Osteoblast (primary cell): ENCODE measurements at regions not wholly inside any gene's neighbourhood (a gene's known extent, or its start where the extent isn't known, plus 50 kb on each side); places are given as distances from the start of the nearest gene placed in this dataset.

ENCODE experiments used
- DNase-seq: peaks from one replicate; pipeline ENCODE4 v3.0.0; 2011; ENCODE audit warnings: low spot score, mixed read lengths; ENCODE audit not compliant: insufficient read length; ENCODE audit errors: missing footprints
- H2AFZ ChIP-seq: 2 replicates; pipeline ENCODE4 v1.6.0; 2011; ENCODE audit warnings: mild to moderate bottlenecking, low read length
- H3K27ac ChIP-seq: 2 replicates; pipeline ENCODE4 v1.5.1; 2011; ENCODE audit warnings: mild to moderate bottlenecking, low read depth, low read length, moderate library complexity
- H3K27me3 ChIP-seq: 2 replicates; pipeline ENCODE4 v1.6.0; 2012; ENCODE audit warnings: mild to moderate bottlenecking, control low read depth, inconsistent platforms, low read length, moderate library complexity; ENCODE audit not compliant: insufficient read depth
- H3K36me3 ChIP-seq: 2 replicates; pipeline ENCODE4 v1.5.1; 2011; ENCODE audit warnings: mild to moderate bottlenecking, low read length, control low read depth, moderate library complexity; ENCODE audit not compliant: insufficient read depth
- H3K4me1 ChIP-seq: 2 replicates; pipeline ENCODE4 v1.5.1; 2011; ENCODE audit warnings: mild to moderate bottlenecking, low read length, control low read depth, moderate library complexity; ENCODE audit not compliant: insufficient read depth
- H3K4me2 ChIP-seq: 2 replicates; pipeline ENCODE4 v1.6.0; 2011; ENCODE audit warnings: mild to moderate bottlenecking, low read length; ENCODE audit not compliant: insufficient read depth
- H3K4me3 ChIP-seq: fragments of 200-600 bp; sonication (generic); 3 replicates; pipeline ENCODE4 v1.5.1; 2012; ENCODE audit warnings: mild to moderate bottlenecking, low read length, inconsistent platforms; ENCODE audit not compliant: insufficient read depth
- H3K79me2 ChIP-seq: 2 replicates; pipeline ENCODE4 v1.6.0; 2012; ENCODE audit warnings: mild to moderate bottlenecking, low read length, control low read depth, inconsistent platforms; ENCODE audit not compliant: insufficient read depth
- H3K9me3 ChIP-seq: 2 replicates; pipeline ENCODE4 v1.5.1; 2011; ENCODE audit warnings: low read depth, low read length, control low read depth
- H4K20me1 ChIP-seq: 2 replicates; pipeline ENCODE4 v1.6.0; 2012; ENCODE audit warnings: mild to moderate bottlenecking, low read length, control low read depth; ENCODE audit not compliant: insufficient read depth
- CTCF ChIP-seq: IDR thresholded peaks from 2 replicates; pipeline ENCODE4 v1.5.1; 2011; ENCODE audit warnings: mild to moderate bottlenecking, low read depth, low read length, moderate library complexity; ENCODE audit errors: extremely low read depth

GRCh38 chr4:144409525-144409924, 236.4 kb upstream of the HHIP start:
- Histone ChIP-seq H3K36me3 (no peaks in the 10 kb centered on the region), H3K4me1 (no peaks in the 10 kb centered on the region), H3K27ac (no peak overlapping the region), H3K4me3 (no peak overlapping the region), H4K20me1 (no peaks in the 10 kb centered on the region), H3K9me3 (no peaks in the 10 kb centered on the region), H3K27me3 (peaks cover 20% of the 10 kb centered on the region), H3K79me2 (no peaks in the 10 kb centered on the region), H3K4me2 (no peak overlapping the region), H2AFZ (no peak overlapping the region)
- TF ChIP-seq CTCF = no peak
- DNase-seq = no peak

DNA sequence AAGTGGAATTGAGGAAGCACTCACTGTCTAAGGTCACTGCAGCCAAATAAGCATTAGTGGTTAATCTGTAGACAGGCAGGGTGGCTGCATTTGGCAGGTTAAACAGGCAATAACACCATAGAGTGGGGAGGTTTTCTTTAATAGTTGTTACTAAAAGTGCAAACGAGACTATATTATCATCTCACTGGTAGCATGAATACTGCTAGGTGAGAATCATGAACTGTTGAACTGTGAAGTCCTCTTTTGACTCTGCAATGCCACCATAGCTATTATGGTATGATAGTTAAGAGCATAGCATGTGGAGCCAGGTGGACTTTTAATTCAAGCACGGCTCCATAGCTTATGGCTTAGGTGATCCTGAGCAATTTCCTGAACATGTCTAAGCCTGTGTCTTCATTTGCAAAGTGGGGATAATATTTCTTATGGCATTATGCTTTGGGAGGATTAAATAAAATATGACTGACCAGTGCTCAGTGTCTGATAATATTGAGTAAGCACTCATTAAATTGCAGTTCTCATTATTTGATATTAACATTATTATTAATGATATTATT, 235.6 kb upstream of the HHIP start:
- no peaks in the 10 kb centered on the region for H3K9me3 ChIP-seq
- no peak for DNase-seq
- peaks cover 12% of the 10 kb centered on the region for H3K27me3 ChIP-seq
- no peak overlapping the region for H2AFZ ChIP-seq
- TF ChIP-seq CTCF = no peak
- H3K36me3 ChIP-seq = no peaks in the 10 kb centered on the region
- H3K4me3 ChIP-seq = no peak overlapping the region
- H3K79me2 ChIP-seq = no peaks in the 10 kb centered on the region
- H3K27ac ChIP-seq = no peak overlapping the region
- H4K20me1 ChIP-seq = no peaks in the 10 kb centered on the region
- H3K4me2 ChIP-seq = no peak overlapping the region
- no peaks in the 10 kb centered on the region for H3K4me1 ChIP-seq

GRCh38 chr4:144411119-144411518, 234.8 kb upstream of the HHIP start:
- H4K20me1 ChIP-seq = no peaks in the 10 kb centered on the region
- H3K27me3 ChIP-seq = peaks cover 7% of the 10 kb centered on the region
- H3K27ac ChIP-seq = no peak overlapping the region
- H3K4me1 ChIP-seq = no peaks in the 10 kb centered on the region
- H3K9me3 ChIP-seq = no peaks in the 10 kb centered on the region
- no peak for DNase-seq
- H3K36me3 ChIP-seq = no peaks in the 10 kb centered on the region
- no peaks in the 10 kb centered on the region for H3K79me2 ChIP-seq
- H2AFZ ChIP-seq = no peak overlapping the region
- H3K4me3 ChIP-seq = no peak overlapping the region
- no peak overlapping the region for H3K4me2 ChIP-seq
- no peak for TF ChIP-seq CTCF

GRCh38 chr4:144411700-144412099, 234.3 kb upstream of the HHIP start:
- Histone ChIP-seq H3K27ac (no peak overlapping the region), H3K79me2 (no peaks in the 10 kb centered on the region), H4K20me1 (no peaks in the 10 kb centered on the region), H3K9me3 (no peaks in the 10 kb centered on the region), H2AFZ (no peak overlapping the region), H3K4me1 (no peaks in the 10 kb centered on the region), H3K36me3 (no peaks in the 10 kb centered on the region), H3K4me3 (no peak overlapping the region), H3K4me2 (no peak overlapping the region), H3K27me3 (peaks cover 7% of the 10 kb centered on the region)
- no peak for TF ChIP-seq CTCF
- DNase-seq = no peak
